ENCODE measurements at regions not wholly inside any gene's neighbourhood (a gene's known extent, or its start where the extent isn't known, plus 50 kb on each side); places are given as distances from the start of the nearest gene placed in this dataset.
"Not testable (repeated sequence)": the region's sequence is repeated elsewhere in the genome, so short reads cannot be mapped to it uniquely, and the experiment has no call there.

DNA sequence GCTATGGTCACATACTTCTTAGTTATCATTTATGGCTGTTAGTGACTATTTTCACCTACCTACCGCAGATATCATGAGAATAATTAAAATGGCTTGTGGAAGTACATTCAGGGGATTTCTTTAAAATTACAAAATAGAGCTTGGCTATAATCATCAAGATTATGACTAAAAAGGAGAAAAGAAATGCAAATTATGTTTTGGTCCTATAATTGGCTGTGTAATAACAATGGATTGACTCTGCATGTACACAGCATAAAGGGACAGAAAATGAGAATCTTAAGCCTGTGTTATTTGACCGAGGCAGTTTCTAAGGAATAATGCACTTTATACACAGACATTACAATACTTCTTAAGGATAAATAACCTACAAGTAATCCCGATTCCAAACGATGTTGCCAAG is 112.0 kb upstream of the C1QTNF3 start:
- H3K4me1 ChIP-seq (ENCODE audit: control insufficient read depth in 1 of 2, insufficient read depth in 2 of 2, low read length in 2 of 2); H3K4me3 ChIP-seq (ENCODE audit: low read length in 2 of 2); intact Hi-C loops (cut with DNase I); ATAC-seq (ENCODE audit: low FRiP score); H3K36me3 ChIP-seq (ENCODE audit: control insufficient read depth in 1 of 2, insufficient read depth in 2 of 2, low read length in 1 of 2); H3K9me3 ChIP-seq (ENCODE audit: control insufficient read depth, low read length); H3K27ac ChIP-seq (ENCODE audit: low read depth in 1 of 2, low read length in 2 of 2); DNase-seq; H3K27me3 ChIP-seq (ENCODE audit: control insufficient read depth in 1 of 2, insufficient read depth in 2 of 2, low read length in 1 of 2): not testable (repeated sequence)
- WGBS, 2 donors: 73 to 89% methylated on average over 4 of the region's 4 CpGs

DNA sequence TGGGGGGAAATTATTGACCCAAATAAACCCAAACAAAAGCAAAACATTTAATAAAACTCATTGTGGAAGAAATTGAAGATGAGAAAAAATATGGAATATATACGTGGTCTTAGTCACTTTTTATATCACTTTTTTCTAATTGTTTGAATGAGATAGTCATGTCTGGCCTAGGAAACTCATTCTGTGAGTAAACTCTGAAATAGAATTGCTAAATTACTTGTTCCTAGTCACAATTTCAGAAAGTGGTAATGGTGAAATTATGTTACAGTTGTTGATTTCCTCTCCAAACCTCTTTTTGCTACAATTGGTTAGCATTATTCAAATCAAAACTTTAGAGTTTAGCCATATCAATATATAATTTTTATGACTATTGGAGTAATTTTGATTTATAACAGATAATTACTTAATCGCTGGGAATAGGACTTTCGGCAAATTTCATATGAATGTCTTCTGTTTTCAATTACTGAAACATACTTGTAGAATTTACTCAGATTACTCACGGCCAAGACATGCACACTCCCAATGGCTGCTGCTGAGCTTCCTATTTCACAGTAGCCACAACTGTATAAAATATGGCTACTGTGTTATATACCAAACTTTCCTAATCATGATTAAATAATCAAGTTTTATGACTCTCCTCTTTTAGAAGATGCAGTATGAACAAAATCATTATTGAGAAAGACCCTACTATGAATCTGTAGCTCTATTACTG is 113.8 kb upstream of the C1QTNF3 start:
- H3K4me1 ChIP-seq (ENCODE audit: control insufficient read depth in 1 of 2, insufficient read depth in 2 of 2, low read length in 2 of 2); intact Hi-C loops (cut with DNase I); H3K27ac ChIP-seq (ENCODE audit: low read depth in 1 of 2, low read length in 2 of 2); H3K4me3 ChIP-seq (ENCODE audit: low read length in 2 of 2); H3K9me3 ChIP-seq (ENCODE audit: control insufficient read depth, low read length); DNase-seq; H3K36me3 ChIP-seq (ENCODE audit: control insufficient read depth in 1 of 2, insufficient read depth in 2 of 2, low read length in 1 of 2); ATAC-seq (ENCODE audit: low FRiP score); H3K27me3 ChIP-seq (ENCODE audit: control insufficient read depth in 1 of 2, insufficient read depth in 2 of 2, low read length in 1 of 2): not testable (repeated sequence)
- 91 to 95% methylated on average over 4 of the region's 4 CpGs for whole genome bisulfite sequencing, 2 donors

DNA sequence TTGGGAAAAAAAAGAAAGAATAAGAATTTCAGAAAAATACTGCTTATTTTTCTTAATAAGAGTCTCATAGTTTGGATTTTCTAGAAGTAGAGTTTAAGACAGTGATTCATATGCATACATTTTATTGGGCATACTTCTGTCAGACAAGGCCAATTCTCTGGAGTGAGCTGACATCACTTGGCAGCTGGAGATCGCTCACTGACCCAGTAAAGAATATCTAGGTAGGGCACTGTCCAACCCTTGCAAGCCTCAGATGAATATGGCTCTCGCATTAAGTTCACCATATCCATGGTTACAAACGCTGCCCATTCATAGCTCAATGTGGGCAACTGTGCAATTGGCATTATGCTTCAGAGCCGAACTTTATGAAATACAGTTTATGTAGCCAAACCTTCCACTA is 117.9 kb upstream of the C1QTNF3 start:
- H3K36me3 ChIP-seq (ENCODE audit: control insufficient read depth in 1 of 2, insufficient read depth in 2 of 2, low read length in 1 of 2); ATAC-seq (ENCODE audit: low FRiP score); H3K27ac ChIP-seq (ENCODE audit: low read depth in 1 of 2, low read length in 2 of 2); intact Hi-C loops (cut with DNase I); DNase-seq; H3K4me1 ChIP-seq (ENCODE audit: control insufficient read depth in 1 of 2, insufficient read depth in 2 of 2, low read length in 2 of 2); H3K27me3 ChIP-seq (ENCODE audit: control insufficient read depth in 1 of 2, insufficient read depth in 2 of 2, low read length in 1 of 2); H3K9me3 ChIP-seq (ENCODE audit: control insufficient read depth, low read length); H3K4me3 ChIP-seq (ENCODE audit: low read length in 2 of 2): not testable (repeated sequence)
- 69 to 76% methylated on average over 4 of the region's 4 CpGs for WGBS, 2 donors

DNA sequence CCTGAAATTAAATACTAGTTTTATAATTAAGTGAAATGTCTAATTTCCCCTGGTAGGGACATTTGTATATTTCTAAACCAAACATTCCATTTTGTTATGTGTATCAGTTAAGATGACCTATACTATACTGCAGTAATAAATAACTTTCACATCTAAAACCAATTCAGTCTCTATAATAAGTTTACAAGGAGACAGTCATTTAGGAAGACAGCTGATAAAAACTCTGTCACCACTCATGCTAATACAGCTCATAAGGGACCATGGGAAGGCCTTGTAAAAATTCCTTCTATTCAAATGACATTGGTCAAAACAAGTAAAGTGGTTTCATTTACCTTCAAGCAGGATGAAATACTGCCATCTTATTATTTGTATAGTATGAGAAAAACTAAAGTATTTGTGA is 128.4 kb upstream of the C1QTNF3 start:
- H3K9me3 ChIP-seq (ENCODE audit: control insufficient read depth, low read length); H3K27me3 ChIP-seq (ENCODE audit: control insufficient read depth in 1 of 2, insufficient read depth in 2 of 2, low read length in 1 of 2); ATAC-seq (ENCODE audit: low FRiP score); H3K4me3 ChIP-seq (ENCODE audit: low read length in 2 of 2); intact Hi-C loops (cut with DNase I); DNase-seq; H3K4me1 ChIP-seq (ENCODE audit: control insufficient read depth in 1 of 2, insufficient read depth in 2 of 2, low read length in 2 of 2); H3K27ac ChIP-seq (ENCODE audit: low read depth in 1 of 2, low read length in 2 of 2); H3K36me3 ChIP-seq (ENCODE audit: control insufficient read depth in 1 of 2, insufficient read depth in 2 of 2, low read length in 1 of 2): not testable (repeated sequence)

DNA sequence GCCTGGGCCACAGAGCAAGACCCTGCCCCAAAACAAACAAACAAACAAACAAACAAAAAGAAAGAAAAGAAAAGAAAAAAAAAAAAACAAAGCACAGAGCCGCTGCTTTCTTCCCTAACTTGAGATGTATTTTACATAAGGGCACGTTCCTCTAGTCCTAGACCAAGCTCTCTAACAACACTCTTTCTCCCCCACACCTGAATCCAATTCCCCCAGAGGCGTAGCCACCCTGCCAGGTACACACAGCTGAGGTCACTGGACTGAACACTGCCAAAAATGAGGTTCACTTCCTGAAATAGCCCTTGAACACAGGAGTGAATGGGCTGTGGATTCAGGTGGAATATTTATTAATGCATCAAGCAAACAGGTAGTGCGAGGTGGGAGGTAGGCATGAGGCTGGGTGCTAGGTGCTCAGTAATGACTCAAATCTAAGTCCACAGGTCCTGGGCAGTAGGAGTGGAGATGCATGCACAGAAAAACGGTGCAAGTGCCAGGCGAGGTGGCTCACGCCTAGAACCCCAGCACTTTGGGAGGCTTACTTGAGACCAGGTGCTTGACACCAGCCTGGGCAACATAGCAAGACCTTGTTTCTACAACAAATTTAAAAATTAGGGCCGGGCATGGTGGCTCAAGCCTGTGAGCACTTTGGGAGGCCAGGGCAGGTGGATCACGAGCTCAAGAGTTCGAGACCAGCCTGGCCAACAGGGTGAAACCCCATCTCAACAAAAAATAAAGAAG is 136.6 kb upstream of the C1QTNF3 start:
- H3K36me3 ChIP-seq (ENCODE audit: control insufficient read depth in 1 of 2, insufficient read depth in 2 of 2, low read length in 1 of 2); H3K27me3 ChIP-seq (ENCODE audit: control insufficient read depth in 1 of 2, insufficient read depth in 2 of 2, low read length in 1 of 2); intact Hi-C loops (cut with DNase I); H3K9me3 ChIP-seq (ENCODE audit: control insufficient read depth, low read length); H3K4me1 ChIP-seq (ENCODE audit: control insufficient read depth in 1 of 2, insufficient read depth in 2 of 2, low read length in 2 of 2); H3K27ac ChIP-seq (ENCODE audit: low read depth in 1 of 2, low read length in 2 of 2); ATAC-seq (ENCODE audit: low FRiP score); H3K4me3 ChIP-seq (ENCODE audit: low read length in 2 of 2): not testable (repeated sequence)
- DNase-seq: peak; percentile 42 to 75
- 94 to 96% methylated on average over 10 of the region's 10 CpGs for WGBS, 2 donors

GRCh38 chr5:34180225-34180624 is 137.2 kb upstream of the C1QTNF3 start:
- intact Hi-C loops (cut with DNase I); H3K9me3 ChIP-seq (ENCODE audit: control insufficient read depth, low read length); H3K4me3 ChIP-seq (ENCODE audit: low read length in 2 of 2); ATAC-seq (ENCODE audit: low FRiP score); H3K4me1 ChIP-seq (ENCODE audit: control insufficient read depth in 1 of 2, insufficient read depth in 2 of 2, low read length in 2 of 2); H3K27me3 ChIP-seq (ENCODE audit: control insufficient read depth in 1 of 2, insufficient read depth in 2 of 2, low read length in 1 of 2); H3K36me3 ChIP-seq (ENCODE audit: control insufficient read depth in 1 of 2, insufficient read depth in 2 of 2, low read length in 1 of 2); H3K27ac ChIP-seq (ENCODE audit: low read depth in 1 of 2, low read length in 2 of 2): not testable (repeated sequence)
- peak; percentile 30 to 64 for DNase-seq
- 94 to 96% methylated on average over 9 of the region's 10 CpGs for WGBS, 2 donors

- H3K27ac ChIP-seq (ENCODE audit: low read depth in 1 of 2, low read length in 2 of 2); H3K27me3 ChIP-seq (ENCODE audit: control insufficient read depth in 1 of 2, insufficient read depth in 2 of 2, low read length in 1 of 2); H3K36me3 ChIP-seq (ENCODE audit: control insufficient read depth in 1 of 2, insufficient read depth in 2 of 2, low read length in 1 of 2); H3K4me3 ChIP-seq (ENCODE audit: low read length in 2 of 2); ATAC-seq (ENCODE audit: low FRiP score); H3K9me3 ChIP-seq (ENCODE audit: control insufficient read depth, low read length); H3K4me1 ChIP-seq (ENCODE audit: control insufficient read depth in 1 of 2, insufficient read depth in 2 of 2, low read length in 2 of 2); intact Hi-C loops (cut with DNase I): not testable (repeated sequence)
- DNase-seq: peak; percentile 48 to 82
- WGBS, 2 donors: 87 to 91% methylated on average over 8 to 9 of the region's 14 CpGs
Observed at GRCh38 chr5:34180940-34181614, 138.1 kb upstream of the C1QTNF3 start.

- peak; percentile 38 to 61 for DNase-seq
Observed at GRCh38 chr5:34185005-34185404, 142.0 kb upstream of the C1QTNF3 start.

More at GRCh38 chr5:34185005-34185404, 142.0 kb upstream of the C1QTNF3 start:
- H3K36me3 ChIP-seq (ENCODE audit: control insufficient read depth in 1 of 2, insufficient read depth in 2 of 2, low read length in 1 of 2); ATAC-seq (ENCODE audit: low FRiP score); H3K4me1 ChIP-seq (ENCODE audit: control insufficient read depth in 1 of 2, insufficient read depth in 2 of 2, low read length in 2 of 2); intact Hi-C loops (cut with DNase I); H3K4me3 ChIP-seq (ENCODE audit: low read length in 2 of 2); H3K27me3 ChIP-seq (ENCODE audit: control insufficient read depth in 1 of 2, insufficient read depth in 2 of 2, low read length in 1 of 2); H3K27ac ChIP-seq (ENCODE audit: low read depth in 1 of 2, low read length in 2 of 2); H3K9me3 ChIP-seq (ENCODE audit: control insufficient read depth, low read length): not testable (repeated sequence)
- WGBS, 2 donors: 96 to 97% methylated on average over 6 of the region's 6 CpGs
